HepG2 (cell line): ENCODE measurements at regions not wholly inside any gene's neighbourhood (a gene's known extent, or its start where the extent isn't known, plus 50 kb on each side); places are given as distances from the start of the nearest gene placed in this dataset.

Experiments
- AFF4 ChIP-seq: sonication (generic); formaldehyde crosslinking; IDR thresholded peaks from 2 replicates; pipeline ENCODE4 v1.4.0; 2020; ENCODE audit warnings: missing genetic modification reagents
- ARNTL ChIP-seq: sonication (generic); formaldehyde crosslinking; IDR thresholded peaks from 2 replicates; pipeline ENCODE4 v1.4.0; 2020; ENCODE audit warnings: mild to moderate bottlenecking, missing genetic modification reagents
- ATF7 ChIP-seq, 2 experiments: fragments of 450-650 bp in 1 of 2; sonication (generic) in 1 of 2; formaldehyde crosslinking in 1 of 2; IDR thresholded peaks; 2 replicates each; pipeline versions ENCODE4 v1.4.0 to v1.6.1; 2016 to 2020; ENCODE audit warnings: antibody characterized with exemption in 1 of 2, mild to moderate bottlenecking in 1 of 2, missing genetic modification reagents in 1 of 2
- BRD4 ChIP-seq: sonication (generic); formaldehyde crosslinking; IDR thresholded peaks from 2 replicates; pipeline ENCODE4 v1.4.0; 2020; ENCODE audit warnings: missing genetic modification reagents
- EED ChIP-seq: sonication (generic); formaldehyde crosslinking; IDR thresholded peaks from 2 replicates; pipeline ENCODE4 v1.5.0; 2020; ENCODE audit warnings: mild to moderate bottlenecking, missing genetic modification reagents
- IKZF1 ChIP-seq: fragments of 450-650 bp; IDR thresholded peaks from 2 replicates; pipeline ENCODE4 v1.7.1; 2016
- KAT2B ChIP-seq: fragments of 150-350 bp; IDR thresholded peaks from 2 replicates; pipeline ENCODE4 v1.6.1; 2014; ENCODE audit warnings: low read depth, low read length, borderline replicate concordance
- KLF12 ChIP-seq: sonication (generic); formaldehyde crosslinking; IDR thresholded peaks from 2 replicates; pipeline ENCODE4 v1.4.0; 2020; ENCODE audit warnings: missing genetic modification reagents, borderline replicate concordance
- KLF15 ChIP-seq: sonication (generic); formaldehyde crosslinking; IDR thresholded peaks from 2 replicates; pipeline ENCODE4 v1.8.1; 2023; ENCODE audit warnings: borderline replicate concordance, mild to moderate bottlenecking, inconsistent platforms, missing genetic modification reagents, mixed read lengths
- NCOA2 ChIP-seq: sonication (generic); formaldehyde crosslinking; IDR thresholded peaks from 2 replicates; pipeline ENCODE4 v1.8.0; 2022; ENCODE audit warnings: inconsistent platforms
- NONO ChIP-seq, 2 experiments: fragments of 450-650 bp in 1 of 2; sonication (generic) in 1 of 2; formaldehyde crosslinking in 1 of 2; IDR thresholded peaks in 1 of 2; conservative IDR thresholded peaks in 1 of 2; 2 replicates each; pipeline versions ENCODE4 v1.6.1 to v1.8.0; 2017 to 2022; ENCODE audit warnings: mild to moderate bottlenecking in 1 of 2, missing genetic modification reagents in 1 of 2, moderate library complexity in 1 of 2
- NR2F1 ChIP-seq, 2 experiments: fragments of 450-650 bp in 1 of 2; formaldehyde crosslinking in 1 of 2; IDR thresholded peaks; 2 replicates each; pipeline versions ENCODE4 v1.5.0 to v1.6.1; 2016 to 2020; ENCODE audit warnings: mild to moderate bottlenecking in 1 of 2, missing compliant biosample characterization in 1 of 2, missing genetic modification reagents in 1 of 2, moderate library complexity in 1 of 2
- PPARG ChIP-seq: conservative IDR thresholded peaks from 2 replicates; pipeline ENCODE4 v1.6.1; 2016; ENCODE audit warnings: missing biosample characterization, missing genetic modification reagents
- SIN3B ChIP-seq: fragments of 150-350 bp; IDR thresholded peaks from 2 replicates; pipeline ENCODE4 v1.6.1; 2014; ENCODE audit warnings: low read length
- SMAD9 ChIP-seq: sonication (generic); formaldehyde crosslinking; IDR thresholded peaks from 2 replicates; pipeline ENCODE4 v1.5.1; 2020; ENCODE audit warnings: mild to moderate bottlenecking, missing genetic modification reagents
- SOX6 ChIP-seq, 2 experiments: fragments of 450-650 bp in 1 of 2; sonication (generic) in 1 of 2; formaldehyde crosslinking in 1 of 2; IDR thresholded peaks; 2 replicates each; pipeline versions ENCODE4 v1.4.0 to v1.6.1; 2017 to 2020; ENCODE audit warnings: antibody characterized with exemption in 1 of 2, mild to moderate bottlenecking in 1 of 2, missing genetic modification reagents in 1 of 2
- TCF7L2 ChIP-seq: IDR thresholded peaks from 2 replicates; pipeline ENCODE4 v1.6.1; 2011; ENCODE audit warnings: mild to moderate bottlenecking, low read depth, low read length, moderate library complexity
- THAP9 ChIP-seq: sonication (generic); formaldehyde crosslinking; IDR thresholded peaks from 2 replicates; pipeline ENCODE4; 2020; ENCODE audit warnings: missing genetic modification reagents, mild to moderate bottlenecking, borderline replicate concordance
- ZNF253 ChIP-seq: sonication (generic); formaldehyde crosslinking; IDR thresholded peaks from 2 replicates; pipeline ENCODE4 v1.8.0; 2022; ENCODE audit warnings: mild to moderate bottlenecking, missing genetic modification reagents, borderline replicate concordance
- ZNF30 ChIP-seq: sonication (generic); formaldehyde crosslinking; IDR thresholded peaks from 2 replicates; pipeline ENCODE4 v1.5.0; 2020; ENCODE audit warnings: mild to moderate bottlenecking, missing genetic modification reagents
- ZNF543 ChIP-seq: sonication (generic); formaldehyde crosslinking; IDR thresholded peaks from 2 replicates; pipeline ENCODE4 v1.4.0; 2020; ENCODE audit warnings: mild to moderate bottlenecking, missing genetic modification reagents
- ZNF629 ChIP-seq: sonication (generic); formaldehyde crosslinking; conservative IDR thresholded peaks from 2 replicates; pipeline ENCODE4 v1.5.0; 2020; ENCODE audit warnings: missing genetic modification reagents

GRCh38 chr16:87131061-87131995, 185.9 kb downstream of the C16orf95 start (continued):
- TF ChIP-seq AFF4 (CRISPR knock-in tag) (no peak), KLF15 (CRISPR knock-in tag) (no peak), ATF7 (IDR thresholded peaks at IDR 0.05) (0 out of 2 replicates have a peak, but pooled peaks have one; percentile 12), ATF7 (CRISPR knock-in tag; IDR thresholded peaks at IDR 0.05) (no peak), EED (CRISPR knock-in tag) (no peak), SOX6 (IDR thresholded peaks at IDR 0.05) (0 out of 2 replicates have a peak, but pooled peaks have one; percentile 34), SOX6 (CRISPR knock-in tag; IDR thresholded peaks at IDR 0.05) (no peak), ZNF629 (CRISPR knock-in tag) (peak; percentile 73), BRD4 (no peak), SMAD9 (CRISPR knock-in tag) (no peak), NONO (IDR thresholded peaks at IDR 0.05) (0 out of 2 replicates have a peak, but pooled peaks have one; percentile 17), NONO (CRISPR knock-in tag; conservative IDR thresholded peaks at IDR 0.05) (no peak), ARNTL (no peak), KAT2B (no peak), IKZF1 (0 out of 2 replicates have a peak, but pooled peaks have one; percentile 56), ZNF30 (CRISPR knock-in tag) (no peak), PPARG (CRISPR knock-in tag) (no peak), ZNF253 (CRISPR knock-in tag) (no peak), KLF12 (CRISPR knock-in tag) (no peak), SIN3B (no peak), NCOA2 (CRISPR knock-in tag) (no peak), THAP9 (CRISPR knock-in tag) (no peak), NR2F1 (CRISPR knock-in tag; IDR thresholded peaks at IDR 0.05) (no peak), ZNF543 (CRISPR knock-in tag) (no peak), TCF7L2 (no peak)
